Stomach (tissue), 4 donors: ENCODE measurements at regions not wholly inside any gene's neighbourhood (a gene's known extent, or its start where the extent isn't known, plus 50 kb on each side); places are given as distances from the start of the nearest gene placed in this dataset.

ENCODE experiments used
- EP300 ChIP-seq: sonication (generic); formaldehyde crosslinking; IDR thresholded peaks from one replicate; pipeline ENCODE4 v1.6.1; 2017; ENCODE audit warnings: antibody characterized with exemption
- POLR2AphosphoS5 ChIP-seq, 3 donors: sonication (generic); formaldehyde crosslinking; IDR thresholded peaks; one replicate each; pipeline ENCODE4 v1.6.1; 2016; ENCODE audit warnings: antibody characterized with exemption in 3 of 3
- TF ChIP-seq, protein P1 (sequence below), 7 experiments: fragments of 450-650 bp in 4 of 7; fragments of 200-600 bp in 3 of 7; sonication (generic) in 3 of 7; IDR thresholded peaks; one replicate each; pipeline ENCODE4 v1.5.1; 2016 to 2019; ENCODE audit warnings: antibody characterized with exemption in 7 of 7, control low read depth in 2 of 7, mild to moderate bottlenecking in 1 of 7

DNA sequence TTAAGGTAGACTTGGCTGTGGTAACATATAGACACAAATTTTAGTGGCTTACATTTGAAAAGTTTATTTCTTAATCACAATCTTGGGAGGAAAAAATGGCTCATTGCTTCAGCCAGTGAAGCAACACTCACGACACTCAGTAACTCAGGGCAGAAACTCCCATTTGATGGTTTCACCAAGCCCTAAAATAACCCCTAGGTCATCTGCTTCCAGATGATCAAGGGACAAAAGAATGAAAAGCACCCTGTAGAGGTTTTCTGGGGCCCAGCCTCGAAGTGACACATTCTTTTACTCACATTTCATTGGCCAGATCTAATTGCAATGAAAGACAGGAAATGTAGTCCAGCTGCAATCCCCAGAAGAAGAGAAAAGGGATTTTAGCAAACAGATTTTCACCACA, 275.9 kb downstream of the TMX3 start:
- TF ChIP-seq, protein P1, sequence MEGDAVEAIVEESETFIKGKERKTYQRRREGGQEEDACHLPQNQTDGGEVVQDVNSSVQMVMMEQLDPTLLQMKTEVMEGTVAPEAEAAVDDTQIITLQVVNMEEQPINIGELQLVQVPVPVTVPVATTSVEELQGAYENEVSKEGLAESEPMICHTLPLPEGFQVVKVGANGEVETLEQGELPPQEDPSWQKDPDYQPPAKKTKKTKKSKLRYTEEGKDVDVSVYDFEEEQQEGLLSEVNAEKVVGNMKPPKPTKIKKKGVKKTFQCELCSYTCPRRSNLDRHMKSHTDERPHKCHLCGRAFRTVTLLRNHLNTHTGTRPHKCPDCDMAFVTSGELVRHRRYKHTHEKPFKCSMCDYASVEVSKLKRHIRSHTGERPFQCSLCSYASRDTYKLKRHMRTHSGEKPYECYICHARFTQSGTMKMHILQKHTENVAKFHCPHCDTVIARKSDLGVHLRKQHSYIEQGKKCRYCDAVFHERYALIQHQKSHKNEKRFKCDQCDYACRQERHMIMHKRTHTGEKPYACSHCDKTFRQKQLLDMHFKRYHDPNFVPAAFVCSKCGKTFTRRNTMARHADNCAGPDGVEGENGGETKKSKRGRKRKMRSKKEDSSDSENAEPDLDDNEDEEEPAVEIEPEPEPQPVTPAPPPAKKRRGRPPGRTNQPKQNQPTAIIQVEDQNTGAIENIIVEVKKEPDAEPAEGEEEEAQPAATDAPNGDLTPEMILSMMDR (IDR thresholded peaks at IDR 0.05) = no peak
- TF ChIP-seq EP300 = no peak
- no peak for TF ChIP-seq POLR2AphosphoS5 (IDR thresholded peaks at IDR 0.05)
